NCI-H1436 (cell line): ENCODE measurements at regions not wholly inside any gene's neighbourhood (a gene's known extent, or its start where the extent isn't known, plus 50 kb on each side); places are given as distances from the start of the nearest gene placed in this dataset.
"Not testable (repeated sequence)": the region's sequence is repeated elsewhere in the genome, so short reads cannot be mapped to it uniquely, and the experiment has no call there.

Experiments used
- DNase-seq: peaks from one replicate; lab custom pipeline; 2025; lab: John Stamatoyannopoulos, UW

- DNase-seq, result no peak
These were observed 52.3 kb upstream of the FAT4 start for GRCh38 chr4:125262502-125262901.

GRCh38 chr4:125262079-125262478 is 52.7 kb upstream of the FAT4 start:
- DNase-seq, result no peak

- no peak for DNase-seq
These were observed 60.6 kb upstream of the FAT4 start for GRCh38 chr4:125254106-125254505.

- no peak for DNase-seq
These were observed 69.8 kb upstream of the FAT4 start for GRCh38 chr4:125244848-125245450.

GRCh38 chr4:125243789-125244397 is 70.9 kb upstream of the FAT4 start:
- no peak for DNase-seq

- no peak for DNase-seq
These were observed 78.8 kb upstream of the FAT4 start for GRCh38 chr4:125235971-125236370.

- DNase-seq, result no peak
These were observed 83.1 kb upstream of the FAT4 start for GRCh38 chr4:125231661-125232060.

- DNase-seq, result no peak
These were observed 85.1 kb upstream of the FAT4 start for GRCh38 chr4:125229596-125230058.

- DNase-seq, result no peak
These were observed 88.9 kb upstream of the FAT4 start for GRCh38 chr4:125225806-125226205.

GRCh38 chr4:125200556-125200955 is 114.2 kb upstream of the FAT4 start:
- no peak for DNase-seq

GRCh38 chr4:125198916-125199315 is 115.8 kb upstream of the FAT4 start:
- no peak for DNase-seq

- DNase-seq, result not testable (repeated sequence)
These were observed 122.8 kb upstream of the FAT4 start for GRCh38 chr4:125191874-125192459.

- no peak for DNase-seq
These were observed 123.5 kb upstream of the FAT4 start for GRCh38 chr4:125191232-125191631.

- no peak for DNase-seq
These were observed 127.3 kb upstream of the FAT4 start for GRCh38 chr4:125187226-125188176.

- no peak for DNase-seq
These were observed 130.6 kb upstream of the FAT4 start for GRCh38 chr4:125184116-125184515.

- no peak for DNase-seq
These were observed 133.0 kb upstream of the FAT4 start for GRCh38 chr4:125181804-125182203.

GRCh38 chr4:125179727-125180126 is 135.0 kb upstream of the FAT4 start:
- DNase-seq, result no peak

GRCh38 chr4:125169192-125169591 is 145.6 kb upstream of the FAT4 start:
- no peak for DNase-seq

- DNase-seq, result no peak
These were observed 146.2 kb upstream of the FAT4 start for GRCh38 chr4:125168531-125168930.

- not testable (repeated sequence) for DNase-seq
These were observed 148.7 kb upstream of the FAT4 start for GRCh38 chr4:125166012-125166411.

GRCh38 chr4:125159001-125159400 is 155.8 kb upstream of the FAT4 start:
- no peak for DNase-seq

GRCh38 chr4:125155251-125155650 is 159.5 kb upstream of the FAT4 start:
- DNase-seq, result no peak
